Hematopoietic multipotent progenitor cell treated with erythropoietin and hydrocortisone succinate and interleukin-3 and kit ligand, for 8 days (in vitro differentiated cells): ENCODE measurements at regions not wholly inside any gene's neighbourhood (a gene's known extent, or its start where the extent isn't known, plus 50 kb on each side); places are given as distances from the start of the nearest gene placed in this dataset.
A peak's percentile ranks its signal among the peaks of the same experiment; 100 is the strongest.

Source experiments
- DNase-seq: peaks from one replicate; pipeline ENCODE4 v3.0.0-alpha.2; 2015

- DNase-seq = peak; percentile 85
Measured at GRCh38 chr2:62296832-62297623, 101.1 kb downstream of the B3GNT2 start.

- DNase-seq = peak; percentile 97
Measured at GRCh38 chr2:62296034-62296831, 100.3 kb downstream of the B3GNT2 start.

GRCh38 chr2:62293490-62294271 is 97.8 kb downstream of the B3GNT2 start:
- DNase-seq = peak; percentile 66

GRCh38 chr2:62293151-62293489 is 97.2 kb downstream of the B3GNT2 start:
- DNase-seq = no peak

- DNase-seq = no peak
Measured at GRCh38 chr2:62292190-62292589, 96.3 kb downstream of the B3GNT2 start.

GRCh38 chr2:62291517-62292137 is 95.7 kb downstream of the B3GNT2 start:
- DNase-seq = peak; percentile 43

- no peak for DNase-seq
Measured at GRCh38 chr2:62291052-62291451, 95.1 kb downstream of the B3GNT2 start.

- peak; percentile 99 for DNase-seq
Measured at GRCh38 chr2:62287899-62288880, 92.3 kb downstream of the B3GNT2 start.

GRCh38 chr2:62287282-62287681 is 91.4 kb downstream of the B3GNT2 start:
- DNase-seq = no peak

GRCh38 chr2:62286089-62286785 is 90.3 kb downstream of the B3GNT2 start:
- no peak for DNase-seq

GRCh38 chr2:62284980-62285379 is 89.1 kb downstream of the B3GNT2 start:
- no peak for DNase-seq

GRCh38 chr2:62284471-62284870 is 88.6 kb downstream of the B3GNT2 start:
- no peak for DNase-seq

GRCh38 chr2:62283147-62283546 is 87.2 kb downstream of the B3GNT2 start:
- DNase-seq = no peak

- no peak for DNase-seq
Measured at GRCh38 chr2:62281663-62282062, 85.7 kb downstream of the B3GNT2 start.

- DNase-seq = no peak
Measured at GRCh38 chr2:62277688-62278087, 81.8 kb downstream of the B3GNT2 start.
